Stimulated activated CD4-positive, alpha-beta T cell treated with anti-CD3 and anti-CD28 coated beads, Interleukin-2, amount 100 ng/mL, for 24 hours (primary cell): ENCODE measurements at regions not wholly inside any gene's neighbourhood (a gene's known extent, or its start where the extent isn't known, plus 50 kb on each side); places are given as distances from the start of the nearest gene placed in this dataset.
"Not testable (repeated sequence)": the region's sequence is repeated elsewhere in the genome, so short reads cannot be mapped to it uniquely, and the experiment has no call there.

Source experiments
- DNase-seq, 2 donors: peaks; one replicate each; pipeline ENCODE4 v3.0.0-alpha.2; 2020

DNA sequence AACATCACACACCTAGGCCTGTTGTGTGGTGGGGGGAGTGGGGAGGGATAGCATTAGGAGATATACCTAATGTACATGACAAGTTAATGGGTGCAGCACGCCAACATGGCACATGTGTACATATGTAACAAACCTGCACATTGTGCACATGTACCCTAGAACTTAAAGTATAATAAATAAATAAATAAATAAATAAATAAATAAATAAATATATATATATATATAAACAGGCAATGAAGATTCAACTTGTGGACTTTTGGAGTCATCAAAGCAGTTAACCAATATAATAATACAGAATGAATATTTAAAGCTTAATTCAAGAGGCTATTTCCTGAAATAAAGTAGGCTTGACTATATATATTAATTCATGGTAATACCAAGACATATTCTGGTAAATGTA lies 167.0 kb downstream of the FOXD2 start:
- not testable (repeated sequence) for DNase-seq

DNA sequence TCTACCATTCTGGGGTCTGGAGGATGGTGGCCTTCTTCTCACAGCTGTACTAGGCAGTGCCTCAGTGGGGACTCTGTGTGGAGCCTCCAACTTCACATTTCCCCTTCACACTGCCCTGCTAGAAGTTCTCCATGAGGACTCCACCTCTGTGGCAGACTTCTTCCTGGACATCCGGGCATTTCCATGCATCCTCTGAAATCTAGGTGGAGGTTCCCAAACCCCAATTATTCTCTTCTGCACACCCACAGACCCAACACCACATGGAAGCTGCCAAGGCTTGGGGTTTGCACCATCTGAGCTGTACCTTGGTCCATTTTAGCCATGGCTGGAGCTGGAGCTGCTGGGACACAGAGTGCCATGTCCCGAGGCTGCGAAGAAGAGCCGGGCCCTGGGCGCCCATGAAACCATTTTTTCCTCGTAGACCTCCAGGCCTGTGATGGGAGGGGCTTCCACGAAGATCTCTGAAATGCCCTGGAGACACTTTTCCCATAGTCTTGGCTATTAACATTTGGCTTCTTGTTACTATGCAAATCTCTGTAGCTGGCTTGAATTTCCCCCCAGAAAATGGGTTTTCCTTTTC lies 170.5 kb downstream of the FOXD2 start:
- DNase-seq, result no peak

DNA sequence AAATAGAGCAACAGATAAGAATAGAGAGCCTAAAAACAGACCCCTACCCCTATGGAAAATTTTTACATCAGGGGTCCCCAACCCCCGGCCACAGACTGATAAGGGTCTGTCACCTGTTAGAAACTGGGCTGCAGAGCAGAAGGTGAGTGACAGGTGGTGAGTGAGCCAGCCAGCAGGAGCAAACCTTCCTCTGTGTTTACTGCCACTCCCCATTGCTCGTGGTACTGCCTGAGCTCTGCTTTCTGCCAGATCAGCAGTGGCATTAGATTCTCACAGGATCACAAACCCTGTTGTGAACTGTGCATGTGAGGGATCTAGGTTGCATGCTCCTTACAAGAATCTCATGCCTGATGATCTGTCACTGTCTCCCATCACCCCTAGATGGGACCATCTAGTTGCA lies 174.1 kb downstream of the FOXD2 start:
- peak in 1 of 2 donors; percentile 6 for DNase-seq

DNA sequence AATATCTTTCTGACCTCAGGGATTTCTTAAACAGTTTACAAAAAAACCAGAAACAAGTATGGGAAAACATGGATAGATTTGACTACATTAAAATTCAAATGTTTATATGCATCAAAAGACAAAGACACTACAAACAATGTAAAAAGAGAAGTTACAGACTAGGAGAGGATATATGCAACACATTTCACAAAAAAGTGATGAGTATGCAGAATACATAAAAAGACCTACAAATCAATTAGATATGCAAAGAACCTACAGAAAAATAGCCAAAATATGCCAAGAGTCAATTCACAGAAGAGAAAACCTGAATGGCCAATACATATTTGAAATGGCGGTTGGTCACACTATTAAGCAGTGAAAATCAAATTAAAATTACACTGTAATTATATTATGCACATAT lies 175.0 kb downstream of the FOXD2 start:
- no peak for DNase-seq

DNA sequence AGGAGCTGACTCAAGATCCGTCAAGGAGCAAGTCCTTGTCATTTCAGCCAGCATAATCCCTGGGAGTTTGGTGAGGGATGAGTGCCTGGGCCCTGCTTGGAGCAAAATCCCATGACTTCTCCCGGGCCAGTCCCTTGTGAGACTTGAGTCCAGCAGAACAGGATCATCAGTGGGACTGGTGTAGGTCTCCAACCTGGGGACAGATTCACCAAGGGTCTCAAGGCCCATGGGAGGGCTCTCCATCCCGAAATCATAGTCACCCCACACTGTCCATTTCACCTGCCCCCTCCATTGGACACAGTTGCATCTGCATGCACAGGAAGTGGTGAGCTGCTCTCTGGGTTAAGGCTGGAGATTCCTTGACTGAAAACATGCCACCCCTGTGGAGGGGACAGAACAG lies 178.2 kb downstream of the FOXD2 start:
- no peak for DNase-seq

DNA sequence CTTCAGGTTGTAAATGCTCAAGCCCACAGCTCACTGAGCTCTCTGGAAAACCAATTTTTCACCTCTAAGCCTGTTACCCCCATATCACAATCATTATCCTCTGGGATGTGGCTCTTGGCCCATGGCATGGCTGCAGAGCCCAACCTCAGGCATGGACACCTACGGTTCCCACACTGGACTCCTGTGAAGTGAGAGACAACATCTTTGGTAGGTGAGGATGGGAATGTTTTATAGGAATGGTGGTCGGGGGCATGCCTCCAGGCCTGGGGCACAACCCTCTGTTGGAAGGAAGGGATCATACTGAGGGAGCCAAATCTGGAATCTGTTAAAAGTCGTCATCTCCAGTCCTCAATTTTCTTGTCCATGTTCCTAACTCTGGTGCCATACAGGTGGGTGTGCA lies 179.1 kb downstream of the FOXD2 start:
- DNase-seq, result no peak

DNA sequence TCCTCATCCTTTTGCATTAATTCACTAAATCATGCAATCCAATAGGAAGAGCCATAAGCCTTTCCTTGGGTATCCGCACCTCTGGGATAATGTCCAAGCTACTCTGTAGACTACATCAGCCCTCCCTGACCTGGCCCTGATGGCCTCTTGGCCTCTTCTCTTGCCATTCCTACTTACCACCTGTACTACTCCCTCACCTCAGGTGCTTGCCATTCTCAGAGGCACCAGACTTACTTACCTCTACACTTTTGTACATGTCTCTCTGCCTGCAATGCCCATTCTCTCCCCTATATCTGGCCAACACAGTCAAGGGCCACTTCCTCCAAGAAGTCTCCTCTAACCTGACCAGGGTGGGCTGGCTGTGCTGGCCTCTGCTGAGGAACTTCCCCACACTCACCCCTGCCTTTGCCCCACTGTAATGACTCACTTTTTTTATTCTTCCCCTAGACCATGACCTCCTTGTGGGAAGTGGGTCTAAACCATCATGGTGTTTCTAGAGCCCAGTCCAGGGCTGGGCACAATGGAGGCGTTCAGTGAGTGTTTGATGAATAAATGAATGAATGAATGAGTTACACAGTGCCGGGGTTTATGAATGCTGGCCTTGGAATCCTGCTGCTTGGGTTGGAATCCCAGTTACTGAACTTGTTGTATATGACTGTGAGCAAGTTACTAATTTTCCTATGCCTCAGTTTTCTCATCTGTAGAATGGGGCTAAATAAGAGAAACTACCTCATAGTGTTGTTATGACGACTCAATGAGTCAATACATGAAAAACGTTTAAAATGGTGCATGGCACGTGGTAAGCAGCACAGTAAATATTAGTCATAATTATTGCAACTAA lies 179.8 kb downstream of the FOXD2 start:
- DNase-seq, result no peak

DNA sequence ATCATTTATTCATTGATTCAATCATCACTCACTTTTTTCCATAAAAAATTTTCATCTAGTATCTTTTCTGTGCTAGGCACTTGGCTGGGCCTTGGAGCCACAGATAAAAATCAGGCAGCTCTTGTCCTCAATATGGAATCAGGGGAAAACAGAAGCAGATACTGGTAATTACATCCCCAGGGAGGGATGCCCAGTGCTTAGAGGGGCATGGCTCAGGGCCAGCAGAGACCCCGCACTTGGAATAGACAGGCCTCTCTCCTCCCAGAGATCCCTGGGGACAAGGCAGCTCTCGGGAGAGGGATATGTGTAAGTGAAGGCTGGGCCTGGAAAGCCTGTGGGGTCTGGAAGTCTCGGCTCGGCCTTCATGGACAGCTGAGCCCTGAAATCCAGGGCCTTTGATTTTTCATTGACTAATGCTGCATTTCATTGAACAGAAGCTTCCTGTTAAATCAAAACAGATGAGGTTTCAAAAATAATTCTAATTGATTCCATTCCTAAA lies 180.4 kb downstream of the FOXD2 start:
- no peak for DNase-seq

DNA sequence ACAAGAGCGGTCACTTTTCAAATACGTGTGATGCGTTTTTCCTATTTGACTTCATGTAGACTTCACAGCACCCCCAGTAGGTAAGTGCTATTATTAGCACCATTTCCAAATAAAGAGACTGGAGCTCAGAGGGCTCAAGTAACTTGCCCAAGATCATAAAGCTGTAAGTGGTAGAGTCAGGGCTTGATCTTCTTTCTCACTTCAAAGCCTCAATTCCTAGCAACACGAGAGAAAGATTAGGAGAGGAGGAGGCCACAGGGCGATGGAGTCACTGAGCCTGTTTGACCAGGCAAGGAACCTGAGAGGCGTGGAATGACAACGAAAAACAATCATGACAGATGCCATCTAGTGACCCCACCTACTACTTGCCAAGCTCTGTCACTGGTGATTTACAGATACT lies 181.0 kb downstream of the FOXD2 start:
- no peak for DNase-seq

DNA sequence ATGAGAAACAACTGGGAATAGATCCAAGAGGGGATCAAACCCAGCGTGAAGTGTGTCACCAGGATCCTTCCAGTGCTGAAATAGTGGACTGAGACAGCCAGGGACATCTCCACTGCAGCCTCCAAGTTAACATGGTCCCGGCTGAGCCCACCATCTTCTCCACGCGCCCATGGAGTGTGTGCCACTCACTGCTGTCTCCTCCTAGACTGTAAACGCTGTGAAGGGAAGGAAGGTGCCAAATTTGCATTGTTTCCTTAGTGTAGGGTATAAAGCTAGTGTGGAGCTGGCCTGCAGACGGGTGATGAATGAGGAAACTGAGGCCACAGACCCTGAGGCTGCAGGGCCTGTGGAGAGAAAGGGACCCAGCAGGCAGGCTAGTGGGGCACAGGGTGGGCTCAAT lies 183.6 kb downstream of the FOXD2 start:
- DNase-seq, result peak in 1 of 2 donors; percentile 2

DNA sequence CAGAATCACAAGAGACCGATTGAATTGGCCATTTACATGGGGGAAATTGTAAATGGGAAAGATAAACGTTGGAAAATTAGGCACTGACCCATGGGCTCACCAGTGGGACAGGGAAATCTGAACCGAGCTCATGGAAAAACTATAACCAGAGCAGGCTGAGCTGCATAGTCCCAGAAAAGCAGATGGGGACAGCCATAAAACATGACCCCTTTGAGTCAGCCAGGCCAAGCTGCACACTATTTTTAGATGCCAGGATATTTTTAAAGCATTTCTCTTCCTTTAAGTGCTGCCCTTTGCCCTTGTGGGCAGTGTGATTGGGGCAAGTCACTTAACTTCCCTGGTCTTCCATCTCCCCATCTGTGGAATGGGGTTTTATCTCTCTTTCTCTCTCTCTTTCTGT lies 184.1 kb downstream of the FOXD2 start:
- peak in 1 of 2 donors; percentile 7 for DNase-seq

DNA sequence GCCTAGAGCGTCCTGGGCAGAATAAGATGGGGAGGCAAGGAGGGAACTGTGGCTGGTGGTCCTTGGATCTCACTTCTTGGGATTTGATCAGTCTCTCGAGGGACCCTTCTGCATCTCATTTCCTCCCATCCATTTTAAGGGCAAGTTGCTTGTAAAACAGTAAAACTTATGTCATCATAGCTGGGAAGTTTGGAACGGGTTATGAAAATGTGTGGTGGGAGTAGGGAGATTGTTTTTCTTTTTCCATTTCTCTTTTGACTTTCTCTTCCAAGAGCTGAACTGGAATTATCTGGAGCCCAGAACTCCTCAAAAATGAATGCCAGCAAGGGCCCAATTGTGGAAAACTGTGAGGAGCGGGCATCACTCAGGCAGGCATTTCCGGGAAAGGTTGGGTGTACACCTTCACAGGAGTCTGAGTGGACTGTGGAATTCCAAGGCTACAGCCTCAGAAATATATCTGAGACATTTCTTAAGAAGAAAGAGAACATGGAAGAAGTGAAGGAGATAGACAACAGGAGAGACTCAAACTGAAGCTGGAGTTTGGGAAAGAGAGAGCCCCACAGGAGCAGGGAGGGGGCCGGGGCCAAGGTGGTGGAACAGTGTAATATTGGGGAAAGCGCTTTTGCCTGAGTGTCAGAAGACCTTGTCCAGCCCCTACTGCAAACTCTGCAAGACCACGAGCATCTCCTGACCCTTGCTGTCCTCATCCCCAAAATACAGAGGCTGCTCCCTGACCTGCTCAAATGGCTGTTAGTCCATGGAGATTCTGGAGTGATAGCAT lies 185.1 kb downstream of the FOXD2 start:
- no peak for DNase-seq

DNA sequence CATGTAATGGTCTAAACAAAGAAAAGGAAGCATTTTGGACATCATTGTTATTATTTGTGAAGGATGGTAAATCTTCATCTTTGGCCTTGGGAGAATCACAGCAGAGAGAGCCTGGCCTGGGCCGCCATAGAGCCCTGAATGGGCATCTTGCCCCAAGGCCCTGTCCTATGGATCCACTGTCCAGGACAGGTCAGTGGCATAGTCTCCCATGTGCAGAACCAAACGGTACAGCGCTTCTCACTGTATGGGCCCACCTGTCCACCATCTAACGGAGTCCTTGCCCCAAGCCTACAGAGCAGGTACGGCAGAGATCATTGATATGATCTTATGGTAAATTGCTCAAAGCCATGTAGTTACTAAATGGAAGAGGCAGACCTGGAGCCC lies 185.7 kb downstream of the FOXD2 start:
- no peak for DNase-seq

DNA sequence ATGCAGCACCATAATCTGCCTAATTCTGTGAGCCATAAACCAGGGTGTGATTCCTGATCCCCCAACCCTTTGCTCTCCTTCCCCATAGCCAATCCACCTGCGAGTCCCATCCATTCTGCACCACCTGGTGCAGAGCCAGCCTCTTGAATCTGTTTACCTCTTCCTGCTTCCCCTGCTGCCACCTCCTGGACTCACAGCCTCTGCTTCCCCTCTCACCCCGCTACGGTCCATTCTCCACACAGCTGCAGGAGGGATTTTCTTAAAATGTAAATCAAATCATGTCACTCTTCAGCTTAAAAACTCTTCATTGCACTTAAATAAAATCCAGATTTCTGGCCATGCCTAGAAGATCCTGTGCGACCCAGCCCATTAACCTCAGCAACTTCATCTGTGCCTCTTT lies 186.7 kb downstream of the FOXD2 start:
- DNase-seq, result no peak

DNA sequence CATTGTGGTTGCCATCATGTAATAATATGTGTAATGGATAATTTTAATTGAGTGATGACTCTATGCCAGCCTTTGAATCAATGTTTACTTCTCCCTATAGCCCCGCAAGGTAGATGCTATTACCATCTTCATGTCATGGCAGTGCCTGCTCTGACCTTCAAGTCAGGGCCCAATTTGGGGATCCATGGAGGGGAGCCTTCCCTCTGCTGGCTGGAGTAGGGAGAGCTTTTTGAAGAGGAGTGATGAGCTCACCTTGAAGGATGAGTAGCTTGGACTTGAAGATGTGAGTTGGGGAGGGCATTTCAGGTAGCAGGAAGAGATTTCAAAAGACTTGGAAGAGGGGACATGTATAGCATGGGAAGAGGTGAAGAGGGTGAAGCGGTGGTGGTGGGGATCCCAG lies 189.2 kb downstream of the FOXD2 start:
- no peak for DNase-seq

DNA sequence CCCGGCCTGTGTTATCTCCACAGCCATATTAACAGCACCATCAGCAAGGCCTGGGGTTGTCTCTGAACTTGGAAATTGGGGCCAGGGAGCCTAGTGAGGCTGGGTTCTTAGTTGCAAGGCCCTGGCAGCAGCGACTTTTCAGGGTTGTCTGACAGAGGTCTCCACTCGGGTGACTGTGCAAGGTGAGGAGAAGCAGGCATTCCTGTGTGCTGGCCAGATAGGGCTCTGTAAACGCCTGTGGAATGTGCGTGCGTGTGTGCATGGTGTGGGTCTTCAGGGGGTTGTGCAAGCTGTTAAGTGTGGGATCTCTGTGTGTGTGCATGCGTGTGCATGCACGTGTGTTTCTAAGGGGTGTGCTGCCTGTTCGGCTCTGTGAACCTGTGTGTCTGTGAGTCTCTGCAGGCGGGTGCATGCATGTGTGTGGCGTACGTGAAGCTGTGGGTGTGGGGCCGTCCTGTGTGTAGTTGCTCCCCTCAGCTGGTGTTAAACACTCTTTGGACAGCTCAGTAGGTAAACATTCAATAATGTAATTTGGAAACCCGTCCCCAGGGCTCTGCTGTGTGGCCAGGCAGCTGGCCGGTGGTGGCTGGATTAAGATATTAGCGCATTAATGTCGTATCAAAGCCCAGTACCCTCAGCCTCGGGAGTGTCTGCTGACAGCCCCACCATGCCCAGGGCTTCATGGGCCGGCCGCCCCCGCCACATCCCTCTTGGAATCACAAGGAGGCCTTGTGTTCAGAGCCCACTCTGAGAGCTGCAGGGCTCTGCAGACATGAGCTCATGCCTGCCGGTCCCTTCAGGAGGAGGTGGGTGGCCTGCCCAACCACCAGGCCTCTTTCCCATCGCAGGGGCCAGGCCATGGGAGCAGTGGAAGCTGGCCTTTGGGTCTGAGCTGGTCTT lies 189.9 kb downstream of the FOXD2 start:
- DNase-seq, result no peak

DNA sequence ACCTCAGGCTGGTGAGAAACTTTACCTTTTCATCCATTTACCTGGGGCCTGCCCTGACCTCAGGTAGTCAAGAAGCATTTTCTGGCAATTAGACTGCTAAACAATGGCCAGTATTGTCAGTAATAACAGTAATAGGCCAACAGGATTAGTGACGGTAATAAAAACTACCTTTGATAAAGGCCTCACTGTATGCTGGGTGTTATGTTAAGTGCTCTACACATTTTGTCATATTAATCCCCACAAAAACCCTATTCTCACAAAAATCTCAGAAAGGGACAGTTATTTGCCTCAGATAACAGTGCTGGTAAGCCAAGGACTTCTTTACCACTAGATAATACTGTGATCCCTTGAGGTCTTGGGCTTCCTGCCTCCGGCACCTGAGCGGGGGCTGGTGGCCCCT lies 191.4 kb downstream of the FOXD2 start:
- no peak for DNase-seq

DNA sequence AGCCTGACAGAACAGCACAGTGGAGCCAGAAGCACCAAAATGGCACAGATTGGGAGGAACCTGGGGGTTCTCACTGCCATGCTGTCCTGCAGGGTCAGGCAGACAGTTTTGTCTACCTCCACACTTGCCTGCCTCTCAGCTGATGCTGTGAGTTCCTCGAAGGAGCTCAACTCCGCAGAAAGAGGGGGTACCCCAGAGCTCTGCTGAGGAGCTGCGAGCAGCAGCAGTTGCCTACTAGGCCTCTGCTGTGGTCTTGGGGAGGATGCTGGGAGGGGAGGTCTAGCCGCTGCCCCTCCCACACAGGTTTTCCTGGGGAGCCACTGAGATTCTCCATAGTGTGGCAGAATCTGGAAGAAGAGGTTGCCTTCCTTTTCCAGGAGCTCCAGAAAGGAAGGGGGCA lies 192.5 kb downstream of the FOXD2 start:
- no peak for DNase-seq

DNA sequence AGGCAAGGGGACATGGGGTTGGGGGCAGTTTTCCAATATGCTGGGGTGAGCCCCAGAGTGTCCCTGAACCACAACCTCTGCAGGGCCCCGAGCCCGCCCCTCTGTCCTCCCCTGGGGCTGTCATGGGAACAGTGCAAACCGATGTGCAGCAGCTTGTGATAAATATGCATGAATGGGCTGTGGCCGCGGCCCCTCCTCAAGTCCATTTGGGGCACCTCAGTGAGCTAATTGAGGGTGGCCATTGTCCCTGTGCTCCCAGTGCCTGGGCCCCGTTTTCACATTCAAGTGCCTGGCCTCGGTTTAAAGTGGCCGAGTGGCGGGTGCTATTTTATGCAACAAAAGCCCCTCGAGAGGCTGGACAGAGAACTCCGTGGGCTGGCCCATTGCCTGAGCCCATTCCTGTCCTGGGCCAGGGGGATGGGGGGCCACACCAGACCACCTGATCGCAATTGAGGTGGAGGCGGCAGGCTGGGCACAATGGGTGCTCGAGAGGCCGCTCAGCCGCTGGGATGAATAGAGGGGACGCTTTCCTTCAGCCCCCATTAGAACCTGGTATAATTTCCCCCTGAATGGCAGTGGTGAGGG lies 193.7 kb downstream of the FOXD2 start:
- DNase-seq, result no peak

DNA sequence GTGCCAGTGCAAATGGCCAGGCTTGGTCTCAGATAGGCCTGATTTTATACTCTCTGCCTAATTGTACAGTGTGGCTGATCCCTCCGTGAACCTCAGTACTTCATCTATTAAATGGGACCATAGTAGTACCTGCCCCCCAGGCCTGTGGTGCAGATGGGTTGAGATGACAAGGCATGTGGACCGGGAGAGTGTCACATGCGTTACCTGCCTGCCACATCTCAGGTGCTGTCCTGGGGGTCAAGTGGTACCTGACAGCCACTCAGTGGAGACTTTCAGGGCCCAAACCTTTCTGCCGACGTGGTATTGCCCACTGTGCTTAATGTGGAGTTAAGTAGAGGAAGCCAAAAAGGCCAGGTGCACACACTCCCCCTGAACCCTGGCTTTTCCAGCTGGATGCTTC lies 197.3 kb downstream of the FOXD2 start:
- DNase-seq, result no peak

DNA sequence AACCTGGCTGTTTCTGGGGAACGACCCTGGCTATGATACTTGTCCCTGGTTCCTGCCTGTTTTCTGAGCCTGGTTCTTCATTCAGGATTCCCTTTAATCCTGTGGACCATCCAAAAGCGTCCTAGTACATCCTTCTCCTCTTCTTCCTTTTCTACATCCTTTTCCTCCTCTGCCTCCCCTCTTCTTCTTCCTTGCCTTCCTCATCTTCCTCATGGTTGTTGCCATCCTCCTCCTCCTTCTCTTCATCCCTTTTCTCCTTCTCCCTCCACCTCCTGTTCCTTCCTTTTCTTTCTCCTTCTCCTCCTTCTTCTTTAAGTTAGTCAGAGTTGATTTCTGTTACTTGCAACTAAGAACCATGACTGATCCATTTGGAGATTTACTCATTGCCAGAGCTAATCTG lies 197.8 kb downstream of the FOXD2 start:
- DNase-seq, result no peak

DNA sequence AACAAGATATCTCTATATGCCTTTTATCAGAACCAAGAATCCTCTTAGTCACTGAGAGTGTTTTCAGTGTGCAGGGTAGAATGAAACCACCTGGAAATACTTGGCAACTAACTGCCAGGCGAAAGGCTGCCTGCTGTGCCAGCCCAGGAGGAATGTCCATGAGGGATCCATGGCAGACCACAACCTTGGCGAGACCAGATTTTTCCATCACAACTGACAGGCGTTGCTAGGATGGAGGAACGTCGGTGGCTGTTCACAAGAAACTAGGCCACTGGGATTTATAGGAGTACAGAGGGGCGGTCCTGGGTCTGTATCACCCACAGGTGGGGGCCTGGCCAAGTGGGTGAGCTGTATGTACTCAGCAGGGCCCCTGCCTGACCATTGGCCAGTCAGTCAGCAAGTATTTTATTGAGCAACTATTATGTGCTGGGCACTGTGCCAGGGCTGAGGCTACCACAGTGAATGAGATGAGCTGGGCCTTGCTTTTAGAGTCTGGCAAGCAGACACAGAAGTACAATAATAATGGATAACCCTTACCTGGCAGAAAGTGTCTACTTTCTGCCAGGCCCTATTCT lies 199.4 kb downstream of the FOXD2 start:
- DNase-seq, result no peak
